Immature natural killer cell (primary cell): ENCODE measurements at regions not wholly inside any gene's neighbourhood (a gene's known extent, or its start where the extent isn't known, plus 50 kb on each side); places are given as distances from the start of the nearest gene placed in this dataset.
A peak's percentile ranks its signal among the peaks of the same experiment; 100 is the strongest.
"Not testable (repeated sequence)": the region's sequence is repeated elsewhere in the genome, so short reads cannot be mapped to it uniquely, and the experiment has no call there.

Experiments used
- DNase-seq, 3 donors: peaks; one replicate each; pipeline ENCODE4 v3.0.0; 2022; ENCODE audit warnings: mixed read lengths in 1 of 3
- H3K27ac Mint-ChIP-seq, 6 donors: one replicate each; pipeline ENCODE4 v1.8.0; 2020; ENCODE audit warnings: mixed read lengths in 6 of 6, mild to moderate bottlenecking in 5 of 6, inconsistent platforms in 4 of 6, moderate library complexity in 3 of 6
- H3K27me3 Mint-ChIP-seq, 3 donors: one replicate each; pipeline ENCODE4 v1.8.0; 2020 to 2021; ENCODE audit warnings: low read depth in 3 of 3, mild to moderate bottlenecking in 3 of 3, mixed read lengths in 3 of 3, moderate library complexity in 3 of 3, inconsistent platforms in 1 of 3
- H3K36me3 Mint-ChIP-seq, 3 donors: one replicate each; pipeline ENCODE4 v1.8.0; 2020; ENCODE audit warnings: mixed read lengths in 3 of 3, inconsistent platforms in 2 of 3, mild to moderate bottlenecking in 2 of 3
- H3K4me1 Mint-ChIP-seq, 2 donors: one replicate each; pipeline ENCODE4 v1.8.0; 2020; ENCODE audit warnings: inconsistent platforms in 2 of 2, mild to moderate bottlenecking in 2 of 2, mixed read lengths in 2 of 2, moderate library complexity in 1 of 2
- H3K4me3 Mint-ChIP-seq, 5 donors: one replicate each; pipeline ENCODE4 v1.8.0; 2020; ENCODE audit warnings: mild to moderate bottlenecking in 5 of 5, mixed read lengths in 5 of 5, inconsistent platforms in 3 of 5, moderate library complexity in 3 of 5
- H3K9me3 Mint-ChIP-seq, 6 donors: one replicate each; pipeline ENCODE4 v1.8.0; 2020; ENCODE audit warnings: mild to moderate bottlenecking in 6 of 6, mixed read lengths in 6 of 6, inconsistent platforms in 4 of 6, moderate library complexity in 3 of 6

DNA sequence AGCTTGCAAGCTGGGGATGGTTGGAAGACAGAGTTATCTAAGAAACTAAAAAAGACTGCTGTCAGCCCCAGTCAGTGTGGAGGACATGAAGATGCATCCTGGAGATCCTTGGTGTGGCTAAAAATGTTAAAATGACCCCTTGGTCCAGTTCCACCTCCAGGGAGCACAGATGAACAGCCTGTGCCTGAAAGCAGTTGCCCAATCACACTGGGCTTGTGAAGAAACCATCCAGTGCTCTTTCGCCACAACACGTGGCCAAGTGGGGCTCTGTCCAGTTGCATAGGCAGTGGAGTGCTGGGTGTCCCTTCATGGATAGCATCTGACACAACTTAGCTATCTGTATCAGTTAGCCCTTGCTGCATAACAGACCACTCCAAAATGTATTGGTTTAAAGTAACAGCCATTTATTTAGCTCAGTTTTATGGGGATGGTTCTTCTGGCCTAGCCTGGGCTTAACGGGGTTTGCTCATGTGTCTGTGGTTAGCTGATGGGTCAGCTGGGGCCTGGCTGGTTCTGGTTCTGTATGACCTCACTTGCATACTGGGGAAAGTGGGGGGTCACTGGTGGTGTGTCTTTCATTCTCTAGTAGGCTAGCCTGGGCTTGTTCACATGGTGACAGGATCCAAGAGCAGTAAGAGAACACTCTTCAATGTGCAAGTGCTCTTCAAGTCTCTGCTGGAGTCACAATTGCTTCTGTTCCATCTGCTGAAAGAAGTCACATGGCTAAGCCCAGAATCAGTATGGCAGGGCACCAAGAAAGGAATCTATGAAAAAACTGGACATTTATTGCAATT is 226.2 kb downstream of the PDCD6IP start:
- peak overlapping the region in 2 of 6 donors; percentile 42 to 77 for H3K27ac Mint-ChIP-seq
- H3K4me3 Mint-ChIP-seq: no peak overlapping the region
- H3K9me3 Mint-ChIP-seq: no peaks in the 10 kb centered on the region
- H3K36me3 Mint-ChIP-seq: peaks cover 0 to 4% (median 0%) of the 10 kb centered on the region in 3 donors
- DNase-seq: no peak
- H3K27me3 Mint-ChIP-seq: peaks cover 0 to 6% (median 4%) of the 10 kb centered on the region in 3 donors
- peaks cover 35 to 40% of the 10 kb centered on the region in 2 donors for H3K4me1 Mint-ChIP-seq

DNA sequence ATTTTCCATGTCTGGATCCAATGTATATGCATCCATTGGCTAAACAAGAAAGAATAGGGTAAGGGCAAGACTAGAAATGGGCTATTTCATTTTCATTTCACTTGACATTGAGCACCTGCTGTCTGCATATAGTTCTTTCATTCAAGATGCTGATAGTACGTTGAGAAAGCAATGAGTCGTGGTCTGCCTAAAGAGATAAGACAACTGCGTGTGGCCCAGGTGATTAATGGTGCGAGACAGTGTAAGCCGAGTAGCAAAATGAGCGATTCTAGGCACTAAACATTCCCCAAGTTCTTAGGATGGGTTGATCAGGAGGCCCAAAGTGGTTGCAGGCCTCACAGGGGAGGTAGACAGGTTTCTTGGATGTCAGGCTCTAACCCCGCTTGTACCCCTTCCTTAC is 235.4 kb downstream of the PDCD6IP start:
- Mint-ChIP-seq H3K4me3 (no peak overlapping the region), H3K9me3 (no peaks in the 10 kb centered on the region), H3K36me3 (peaks cover 0 to 3% (median 0%) of the 10 kb centered on the region in 3 donors), H3K4me1 (no peaks in the 10 kb centered on the region), H3K27ac (no peak overlapping the region), H3K27me3 (peaks cover 0 to 4% (median 0%) of the 10 kb centered on the region in 3 donors)
- no peak for DNase-seq

DNA sequence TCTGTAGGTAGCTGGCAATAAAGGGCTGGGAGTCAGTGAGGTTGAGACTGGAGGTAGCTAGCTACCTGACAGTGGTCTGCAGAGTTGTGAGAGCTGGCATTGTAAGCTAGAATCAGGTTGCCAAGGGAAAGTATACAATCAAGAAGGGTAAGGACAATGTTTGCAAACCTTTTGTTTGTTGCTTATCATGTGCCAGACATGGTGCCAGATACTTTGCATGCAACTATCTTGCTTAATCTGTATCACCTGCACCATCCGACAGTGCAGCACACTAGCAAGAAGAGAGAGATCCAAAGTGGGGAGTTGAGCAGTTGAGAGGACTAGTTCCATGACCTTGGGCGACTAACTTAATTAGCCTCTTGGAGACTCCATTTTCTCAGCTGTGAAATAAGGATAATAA is 236.4 kb downstream of the PDCD6IP start:
- Mint-ChIP-seq H3K27ac (no peak overlapping the region), H3K9me3 (no peaks in the 10 kb centered on the region), H3K4me3 (no peak overlapping the region), H3K36me3 (peaks cover 0 to 3% (median 0%) of the 10 kb centered on the region in 3 donors), H3K4me1 (no peaks in the 10 kb centered on the region), H3K27me3 (peaks cover 0 to 4% (median 0%) of the 10 kb centered on the region in 3 donors)
- DNase-seq: no peak

DNA sequence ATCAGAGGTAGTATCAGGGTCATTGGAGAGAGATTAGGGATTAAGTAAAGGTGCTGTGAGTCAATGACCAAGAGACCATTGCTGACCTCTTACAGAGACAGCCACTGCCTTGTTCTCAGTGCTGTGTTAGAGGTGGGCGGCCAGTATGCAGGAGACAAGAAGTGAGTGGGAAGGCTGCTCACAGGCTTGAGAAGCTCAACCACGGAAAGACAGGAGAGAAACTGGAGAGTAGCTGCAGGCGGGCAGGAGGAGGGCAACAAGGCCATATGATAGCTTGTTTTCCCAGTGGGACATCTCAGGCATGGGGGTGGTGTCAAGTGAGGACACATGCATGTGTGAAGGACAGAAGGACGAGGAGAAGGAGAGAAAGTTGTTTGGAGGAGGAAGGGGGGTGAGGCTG is 237.3 kb downstream of the PDCD6IP start:
- H3K4me3 Mint-ChIP-seq: no peak overlapping the region
- no peaks in the 10 kb centered on the region for H3K9me3 Mint-ChIP-seq
- H3K4me1 Mint-ChIP-seq: no peaks in the 10 kb centered on the region
- peaks cover 0 to 4% (median 0%) of the 10 kb centered on the region in 3 donors for H3K27me3 Mint-ChIP-seq
- peaks cover 0 to 3% (median 0%) of the 10 kb centered on the region in 3 donors for H3K36me3 Mint-ChIP-seq
- H3K27ac Mint-ChIP-seq: no peak overlapping the region
- no peak for DNase-seq

DNA sequence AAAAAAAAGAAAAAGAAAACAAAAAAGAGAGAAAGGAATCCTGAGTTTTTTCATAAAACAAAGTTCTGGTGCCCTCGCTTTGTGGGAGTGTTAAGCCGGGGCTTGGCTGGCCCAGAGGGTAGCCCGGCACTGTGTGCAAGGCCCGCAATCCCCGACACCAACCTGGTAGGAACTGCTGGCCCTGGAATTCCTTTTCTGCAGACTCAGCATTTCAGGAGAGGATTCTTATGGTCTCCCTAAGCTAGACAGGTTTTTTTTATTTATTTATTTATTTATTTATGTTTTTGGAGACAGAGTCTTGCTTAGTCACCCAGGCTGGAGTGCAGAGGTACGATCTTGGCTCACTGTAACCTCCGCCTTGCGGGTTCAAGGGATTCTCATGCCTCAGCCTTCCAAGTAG is 238.8 kb downstream of the PDCD6IP start:
- Mint-ChIP-seq H3K4me3 (no peak overlapping the region), H3K27ac (no peak overlapping the region), H3K4me1 (no peaks in the 10 kb centered on the region), H3K36me3 (no peaks in the 10 kb centered on the region), H3K27me3 (peaks cover 0 to 2% (median 0%) of the 10 kb centered on the region in 3 donors), H3K9me3 (no peaks in the 10 kb centered on the region)
- no peak for DNase-seq

DNA sequence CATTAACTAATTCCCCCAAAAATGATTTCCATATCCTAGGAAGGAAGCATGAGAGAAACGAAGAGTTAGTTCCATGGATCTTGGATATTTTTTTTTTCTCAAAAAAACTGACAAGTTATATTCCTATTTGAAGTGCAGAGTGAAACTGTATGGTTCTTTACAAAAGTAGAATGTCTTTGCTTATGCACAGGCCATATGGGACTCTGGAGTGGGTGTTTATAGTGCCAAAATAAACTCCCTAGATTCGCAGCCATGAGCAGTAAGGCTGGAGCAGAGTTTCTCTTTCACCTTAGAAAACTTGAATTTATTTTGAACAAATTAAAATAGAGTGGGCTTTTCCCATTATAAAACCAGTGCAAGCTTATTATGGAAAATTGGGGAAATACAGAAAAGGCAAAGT is 239.7 kb downstream of the PDCD6IP start:
- no peaks in the 10 kb centered on the region for H3K4me1 Mint-ChIP-seq
- H3K4me3 Mint-ChIP-seq: no peak overlapping the region
- H3K27me3 Mint-ChIP-seq: peaks cover 0 to 3% (median 0%) of the 10 kb centered on the region in 3 donors
- no peaks in the 10 kb centered on the region for H3K9me3 Mint-ChIP-seq
- no peak for DNase-seq
- H3K27ac Mint-ChIP-seq: no peak overlapping the region
- H3K36me3 Mint-ChIP-seq: no peaks in the 10 kb centered on the region

DNA sequence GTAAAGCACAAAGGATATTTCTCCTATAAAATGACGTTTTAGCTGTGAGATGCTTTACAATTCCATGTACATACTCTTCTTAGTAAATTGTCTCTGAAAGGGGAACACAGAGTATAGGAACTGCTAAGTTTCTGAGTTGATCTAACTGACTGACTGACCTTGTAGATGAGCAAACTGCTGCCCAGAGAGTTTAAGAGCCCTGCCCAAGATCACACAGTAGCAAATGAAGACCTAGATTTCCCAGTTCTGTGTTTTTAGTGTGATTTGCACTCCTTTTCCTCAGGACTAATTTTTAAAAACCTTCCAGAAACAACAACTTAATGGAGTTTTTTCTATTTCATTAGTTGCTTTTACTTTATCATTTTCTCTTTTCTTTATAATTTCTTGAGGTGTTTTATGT is 247.7 kb downstream of the PDCD6IP start:
- Mint-ChIP-seq H3K36me3 (no peaks in the 10 kb centered on the region), H3K27me3 (peaks cover 0 to 1% (median 0%) of the 10 kb centered on the region in 3 donors), H3K27ac (no peak overlapping the region), H3K9me3 (no peaks in the 10 kb centered on the region), H3K4me1 (no peaks in the 10 kb centered on the region), H3K4me3 (no peak overlapping the region)
- DNase-seq: no peak

DNA sequence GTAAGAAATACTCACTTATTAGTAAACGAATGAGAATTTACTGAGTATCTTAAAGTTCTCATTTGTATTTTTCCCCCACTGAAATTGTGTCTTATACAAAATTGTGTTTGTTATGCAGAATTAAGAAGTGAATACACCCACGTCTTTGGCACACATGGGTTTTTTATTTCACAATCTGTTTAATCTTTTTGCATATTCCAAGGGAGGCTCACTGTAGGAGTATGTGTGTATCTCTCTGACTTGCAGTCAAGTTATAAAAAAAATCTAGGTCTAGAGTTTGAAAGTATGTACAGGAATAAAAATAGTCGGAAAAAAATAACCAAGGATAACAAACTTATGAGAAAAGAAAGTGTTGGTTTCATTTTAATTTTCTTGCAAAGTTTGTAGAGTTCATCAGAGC is 255.2 kb downstream of the PDCD6IP start:
- H3K9me3 Mint-ChIP-seq: peaks cover 0 to 3% (median 0%) of the 10 kb centered on the region in 6 donors
- H3K27ac Mint-ChIP-seq: no peak overlapping the region
- peaks cover 0 to 7% (median 3%) of the 10 kb centered on the region in 3 donors for H3K27me3 Mint-ChIP-seq
- H3K36me3 Mint-ChIP-seq: peaks cover 0 to 6% (median 0%) of the 10 kb centered on the region in 3 donors
- H3K4me1 Mint-ChIP-seq: no peaks in the 10 kb centered on the region
- H3K4me3 Mint-ChIP-seq: no peak overlapping the region
- DNase-seq: no peak

DNA sequence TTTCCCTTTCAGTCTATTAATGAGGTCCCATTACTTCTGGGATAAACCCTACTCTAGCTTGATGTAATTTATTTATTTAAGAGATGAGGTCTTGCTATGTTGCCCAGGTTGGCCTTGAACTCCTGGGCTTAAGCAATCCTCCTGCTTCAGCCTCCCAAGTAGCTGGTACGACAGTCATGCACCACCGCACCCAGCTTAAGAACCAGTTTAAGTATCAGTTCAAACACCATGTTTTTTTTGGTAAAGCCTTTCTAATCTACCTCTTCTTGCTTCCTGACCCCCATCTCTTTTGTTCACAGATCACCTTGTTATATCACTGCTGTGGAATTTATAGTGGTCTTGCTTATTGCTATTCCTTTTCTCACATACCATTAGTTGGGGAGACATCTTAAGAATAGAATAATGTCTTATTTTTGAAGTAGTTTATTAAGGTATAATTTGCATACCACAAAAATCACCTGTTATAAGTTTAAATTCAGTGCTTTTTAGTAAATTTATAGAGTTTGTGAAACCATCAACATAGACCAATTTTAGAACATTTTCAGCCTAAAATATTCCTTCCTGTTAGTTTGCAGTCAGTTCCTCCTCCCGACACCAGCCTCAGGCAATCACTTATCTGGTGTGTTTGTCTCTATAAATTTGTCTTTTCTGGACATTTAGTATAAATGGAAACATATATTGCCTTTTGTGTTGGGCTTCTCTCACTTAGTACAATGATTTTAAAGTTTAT is 257.9 kb downstream of the PDCD6IP start:
- DNase-seq: no peak
- Mint-ChIP-seq H3K27ac (no peak overlapping the region), H3K4me3 (no peak overlapping the region), H3K36me3 (peaks cover 0 to 7% (median 3%) of the 10 kb centered on the region in 3 donors), H3K4me1 (no peaks in the 10 kb centered on the region), H3K27me3 (peaks cover 0 to 16% (median 3%) of the 10 kb centered on the region in 3 donors), H3K9me3 (peaks cover 0 to 11% (median 3%) of the 10 kb centered on the region in 6 donors)

DNA sequence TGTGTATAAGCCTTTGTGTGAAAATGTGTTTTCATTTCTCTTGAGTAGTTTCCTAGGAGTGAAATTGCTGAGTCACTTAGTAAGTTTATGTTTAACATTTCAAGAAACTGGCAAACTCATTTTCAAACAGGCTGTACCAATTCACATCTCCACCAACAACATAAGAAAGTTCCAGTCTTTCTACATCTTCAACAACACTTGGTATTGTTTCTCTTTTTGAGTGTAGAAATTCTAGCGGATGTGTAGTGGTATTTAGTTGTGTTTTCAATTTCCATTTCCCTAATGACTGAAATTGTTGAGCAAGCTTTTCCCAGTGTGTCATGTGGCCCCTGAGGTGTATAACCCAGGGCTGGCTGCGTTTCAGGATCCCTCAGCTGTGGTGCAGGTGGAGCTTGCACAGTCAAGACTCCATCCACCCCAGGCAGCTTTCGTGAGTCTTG is 258.5 kb downstream of the PDCD6IP start:
- Mint-ChIP-seq H3K27ac (no peak overlapping the region), H3K9me3 (peaks cover 0 to 11% (median 3%) of the 10 kb centered on the region in 6 donors), H3K36me3 (peaks cover 0 to 7% (median 3%) of the 10 kb centered on the region in 3 donors), H3K4me3 (no peak overlapping the region), H3K4me1 (no peaks in the 10 kb centered on the region), H3K27me3 (peaks cover 0 to 16% (median 3%) of the 10 kb centered on the region in 3 donors)
- no peak for DNase-seq

DNA sequence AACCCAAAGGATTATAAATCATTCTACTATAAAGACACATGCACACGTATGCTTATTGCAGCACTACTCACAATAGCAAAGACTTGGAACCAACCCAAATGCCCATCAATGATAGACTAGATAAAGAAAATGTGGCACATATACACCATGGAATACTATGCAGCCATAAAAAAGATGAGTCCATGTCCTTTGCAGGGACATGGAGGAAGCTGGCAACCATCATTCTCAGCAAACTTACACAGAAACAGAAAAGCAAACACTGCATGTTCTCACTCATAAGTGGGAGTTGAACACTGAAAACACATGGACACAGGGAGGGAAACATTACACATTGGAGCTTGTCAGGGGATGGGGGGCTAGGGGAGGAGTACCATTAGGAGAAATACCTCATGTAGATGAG is 262.6 kb downstream of the PDCD6IP start:
- H3K4me1 Mint-ChIP-seq, DNase-seq, H3K36me3 Mint-ChIP-seq, H3K27ac Mint-ChIP-seq, H3K4me3 Mint-ChIP-seq: not testable (repeated sequence)
- Mint-ChIP-seq H3K27me3 (peaks cover 1 to 15% (median 2%) of the 10 kb centered on the region in 3 donors), H3K9me3 (peaks cover 0 to 11% (median 3%) of the 10 kb centered on the region in 6 donors)

DNA sequence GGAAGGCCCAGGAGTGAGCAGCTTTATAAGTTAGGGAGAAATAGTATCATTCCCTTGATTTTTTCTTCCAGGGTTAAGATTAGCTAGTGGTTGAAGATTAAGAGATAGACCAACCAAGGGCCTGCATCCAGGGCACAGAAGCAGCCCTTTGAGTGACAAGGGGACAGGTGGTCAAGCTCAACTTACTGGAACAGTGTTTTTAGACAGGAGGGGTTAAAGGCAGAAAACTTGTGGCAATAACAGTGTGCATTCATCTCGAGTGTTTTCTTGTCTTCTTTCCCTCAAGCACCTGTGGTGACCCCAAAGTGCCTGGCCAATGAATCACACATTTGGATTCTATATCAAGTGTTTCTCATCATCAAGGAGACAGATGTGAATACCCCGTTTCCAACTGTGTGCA is 267.5 kb downstream of the PDCD6IP start:
- peaks cover 0 to 2% (median 0%) of the 10 kb centered on the region in 6 donors for H3K9me3 Mint-ChIP-seq

DNA sequence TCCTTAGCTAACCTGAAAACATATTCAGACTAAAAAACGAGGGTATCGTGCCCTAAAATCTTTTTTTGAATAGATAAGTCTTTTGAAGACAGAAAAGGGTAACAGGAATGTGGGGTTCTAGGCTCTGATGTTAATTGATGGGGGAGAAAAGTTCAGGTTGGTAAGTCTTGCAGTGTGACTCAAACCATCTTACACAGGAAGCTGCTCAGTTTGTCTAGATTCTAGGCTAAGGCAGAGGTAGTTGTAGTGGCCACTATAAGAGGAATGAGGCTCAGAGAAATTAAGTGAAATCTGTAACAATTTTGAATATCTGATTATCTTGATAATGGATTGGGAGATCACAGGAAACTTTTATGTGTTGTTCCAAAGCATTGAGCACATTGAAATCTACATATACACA is 267.9 kb downstream of the PDCD6IP start:
- DNase-seq: no peak
- Mint-ChIP-seq H3K27me3 (peaks cover 0 to 2% (median 0%) of the 10 kb centered on the region in 3 donors), H3K4me1 (peaks cover 11 to 16% of the 10 kb centered on the region in 2 donors), H3K36me3 (peaks cover 0 to 5% (median 0%) of the 10 kb centered on the region in 3 donors), H3K27ac (no peak overlapping the region), H3K9me3 (no peaks in the 10 kb centered on the region), H3K4me3 (no peak overlapping the region)

More for the DNA sequence above, 267.5 kb downstream of the PDCD6IP start:
- Mint-ChIP-seq H3K27ac (no peak overlapping the region), H3K4me3 (no peak overlapping the region), H3K36me3 (peaks cover 0 to 8% (median 0%) of the 10 kb centered on the region in 3 donors), H3K27me3 (peaks cover 0 to 2% (median 0%) of the 10 kb centered on the region in 3 donors), H3K4me1 (peaks cover 7 to 12% of the 10 kb centered on the region in 2 donors)
- DNase-seq: no peak

DNA sequence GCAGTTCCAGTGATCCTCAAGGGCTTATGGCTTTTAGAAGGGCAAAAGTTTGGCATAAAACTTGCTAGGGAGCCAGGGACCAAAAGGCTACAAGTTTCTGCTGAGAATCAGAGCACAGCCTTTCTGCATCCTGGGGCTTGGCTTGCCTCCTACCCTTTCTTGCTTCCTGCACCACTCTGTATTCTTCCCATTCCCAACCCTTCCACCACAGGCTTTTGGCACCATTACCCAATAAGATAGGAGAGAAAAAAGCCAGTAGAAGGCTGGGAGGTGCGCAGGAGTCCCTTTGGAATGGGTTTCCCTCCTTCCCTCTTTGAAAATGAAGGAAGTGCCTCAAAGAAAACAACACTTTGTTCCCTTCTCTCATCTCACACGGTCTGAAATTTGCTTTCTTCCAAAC is 268.6 kb downstream of the PDCD6IP start:
- Mint-ChIP-seq H3K9me3 (no peaks in the 10 kb centered on the region), H3K27me3 (peaks cover 0 to 2% (median 0%) of the 10 kb centered on the region in 3 donors), H3K4me1 (peaks cover 11 to 17% of the 10 kb centered on the region in 2 donors), H3K27ac (no peak overlapping the region), H3K36me3 (peaks cover 0 to 5% (median 0%) of the 10 kb centered on the region in 3 donors), H3K4me3 (no peak overlapping the region)
- no peak for DNase-seq
